HG03571 (cell line): ENCODE measurements at regions not wholly inside any gene's neighbourhood (a gene's known extent, or its start where the extent isn't known, plus 50 kb on each side); places are given as distances from the start of the nearest gene placed in this dataset.
"Not testable (repeated sequence)": the region's sequence is repeated elsewhere in the genome, so short reads cannot be mapped to it uniquely, and the experiment has no call there.

Source experiments
- ATAC-seq: cut with Tn5 transposase; IDR thresholded peaks from one replicate; pipeline ENCODE4 v1.9.1; 2021; ENCODE audit not compliant: unreplicated experiment

- no peak for ATAC-seq
Observed at GRCh38 chr7:52168085-52168484, 851.5 kb upstream of the COBL start.

GRCh38 chr7:52163311-52163710, 846.7 kb upstream of the COBL start:
- ATAC-seq = no peak

GRCh38 chr7:52161483-52161882, 844.9 kb upstream of the COBL start:
- no peak for ATAC-seq

- not testable (repeated sequence) for ATAC-seq
Observed at GRCh38 chr7:52159421-52159820, 842.8 kb upstream of the COBL start.

- no peak for ATAC-seq
Observed at GRCh38 chr7:52154382-52154781, 837.8 kb upstream of the COBL start.

GRCh38 chr7:52151559-52151958, 835.0 kb upstream of the COBL start:
- ATAC-seq = no peak

GRCh38 chr7:52150952-52151351, 834.3 kb upstream of the COBL start:
- ATAC-seq = no peak

GRCh38 chr7:52146871-52147634, 830.4 kb upstream of the COBL start:
- no peak for ATAC-seq

GRCh38 chr7:52143219-52143618, 826.6 kb upstream of the COBL start:
- ATAC-seq = no peak

GRCh38 chr7:52140851-52141250, 824.2 kb upstream of the COBL start:
- ATAC-seq = no peak

- no peak for ATAC-seq
Observed at GRCh38 chr7:52135403-52135802, 818.8 kb upstream of the COBL start.

GRCh38 chr7:52129278-52129677, 812.7 kb upstream of the COBL start:
- no peak for ATAC-seq

- ATAC-seq = no peak
Observed at GRCh38 chr7:52120912-52121311, 804.3 kb upstream of the COBL start.

- ATAC-seq = no peak
Observed at GRCh38 chr7:52119537-52119936, 802.9 kb upstream of the COBL start.

- ATAC-seq = no peak
Observed at GRCh38 chr7:52114509-52114908, 797.9 kb upstream of the COBL start.

GRCh38 chr7:52114056-52114455, 797.4 kb upstream of the COBL start:
- ATAC-seq = no peak

- ATAC-seq = no peak
Observed at GRCh38 chr7:52107355-52107754, 790.7 kb upstream of the COBL start.

GRCh38 chr7:52095861-52096260, 779.3 kb upstream of the COBL start:
- no peak for ATAC-seq

GRCh38 chr7:52091996-52092395, 775.4 kb upstream of the COBL start:
- ATAC-seq = no peak

- no peak for ATAC-seq
Observed at GRCh38 chr7:52091101-52091500, 774.5 kb upstream of the COBL start.

- no peak for ATAC-seq
Observed at GRCh38 chr7:52088008-52088901, 771.6 kb upstream of the COBL start.

GRCh38 chr7:52085610-52086009, 769.0 kb upstream of the COBL start:
- ATAC-seq = no peak
